ENCODE measurements at regions not wholly inside any gene's neighbourhood (a gene's known extent, or its start where the extent isn't known, plus 50 kb on each side); places are given as distances from the start of the nearest gene placed in this dataset.

GRCh38 chr9:30846651-30847050, 1537.8 kb upstream of the ACO1 start:
- no peak overlapping the region for H4K8ac ChIP-seq (ENCODE audit: extremely low read depth, insufficient read depth, low read length)
- CTCF ChIA-PET (ENCODE audit: partially characterized antibody), result interaction anchor here (0.8 kb wide), 1 partner anchor 9 kb away, joined by 3 read pairs; no protein-coding TSS in a partner anchor
- no peaks in the 10 kb centered on the region for H3K79me1 ChIP-seq (ENCODE audit: low read depth, low read length)
- no peak overlapping the region for H3K27ac ChIP-seq (ENCODE audit: low read depth, low read length)
- no peak overlapping the region for H2AFZ ChIP-seq (ENCODE audit: low read length)
- FAIRE-seq, result no peak
- H3K9me3 ChIP-seq (ENCODE audit: insufficient read depth in 2 of 2, low read depth in 1 of 2, low read length in 1 of 2), result peaks cover 3% of the 10 kb centered on the region in 2 experiments
- H3K4ac ChIP-seq (replicated peaks; ENCODE audit: insufficient read length, low read depth, low read length), result no peak overlapping the region
- H3K14ac ChIP-seq (ENCODE audit: insufficient read length), result no peak overlapping the region
- H3K27me3 ChIP-seq (replicated peaks in 1 of 4; ENCODE audit: control insufficient read depth in 3 of 4, extremely low read depth in 1 of 4, insufficient read depth in 3 of 4, low read length in 3 of 4), result no peaks in the 10 kb centered on the region
- H4K91ac ChIP-seq (replicated peaks; ENCODE audit: insufficient read length, low read length), result no peak overlapping the region
- H3K4me2 ChIP-seq (ENCODE audit: insufficient read depth in 1 of 2, low read depth in 2 of 2, low read length in 2 of 2), result no peak overlapping the region
- no peak overlapping the region for H3K4me3 ChIP-seq (ENCODE audit: extremely low read depth in 1 of 4, insufficient read depth in 2 of 4, low read depth in 3 of 4, low read length in 4 of 4)
- no peak overlapping the region for H3K18ac ChIP-seq (ENCODE audit: extremely low read depth, low read length)
- H2BK5ac ChIP-seq (ENCODE audit: low read depth, low read length), result no peak overlapping the region
- no peak for DNase-seq (ENCODE audit: low read depth in 1 of 2, low spot score in 2 of 2)
- no peak for TF ChIP-seq BACH1 (IDR thresholded peaks at IDR 0.05; ENCODE audit: low read length)
- no peak for TF ChIP-seq POLR2A (IDR thresholded peaks at IDR 0.05; ENCODE audit: control extremely low read depth in 1 of 2, low read depth in 2 of 2, low read length in 2 of 2)
- no peak for TF ChIP-seq RBBP5 (IDR thresholded peaks at IDR 0.05; ENCODE audit: borderline replicate concordance, low read depth, low read length)
- TF ChIP-seq GABPA (IDR thresholded peaks at IDR 0.05; ENCODE audit: borderline replicate concordance, insufficient read depth, low read length), result no peak
- POLR2A ChIA-PET (ENCODE audit: partially characterized antibody), result no interaction called here
- H3K4me1 ChIP-seq (replicated peaks in 1 of 4; ENCODE audit: control insufficient read depth in 3 of 4, insufficient read depth in 4 of 4, low read length in 3 of 4), result no peaks in the 10 kb centered on the region
- H2BK20ac ChIP-seq (ENCODE audit: low read length), result no peak overlapping the region
- 96% methylated on average over 3 of the region's 3 CpGs; no CpG with 5 or more reads in 1 of the 2 experiments for WGBS, 2 experiments (ENCODE audit: extremely low coverage in 1 of 2, insufficient coverage in 1 of 2, insufficient read length in 1 of 2, insufficient replicate concordance in 2 of 2, low coverage in 1 of 2, low lambda C conversion rate in 2 of 2, missing lambda C conversion rate in 1 of 2)
- no peaks in the 10 kb centered on the region for H3K79me2 ChIP-seq (ENCODE audit: control insufficient read depth in 1 of 2, insufficient read depth in 2 of 2, low read length in 2 of 2)
- H3K23me2 ChIP-seq (ENCODE audit: low read depth, low read length), result no peaks in the 10 kb centered on the region
- no peak overlapping the region for H2BK120ac ChIP-seq (replicated peaks; ENCODE audit: low read depth, low read length)
- H3K23ac ChIP-seq (ENCODE audit: insufficient read length), result no peak overlapping the region
- no peak overlapping the region for H2BK15ac ChIP-seq (ENCODE audit: low read length)
- H3K9ac ChIP-seq (replicated peaks in 1 of 4; ENCODE audit: extremely low read depth in 1 of 4, low read depth in 3 of 4, low read length in 3 of 4), result no peak overlapping the region
- H2BK12ac ChIP-seq (ENCODE audit: low read depth, low read length), result no peak overlapping the region
- no peak overlapping the region for H4K5ac ChIP-seq (ENCODE audit: insufficient read length, low read depth, low read length)
- H2AK5ac ChIP-seq (ENCODE audit: low read depth, low read length), result no peak overlapping the region
- H3K56ac ChIP-seq (replicated peaks; ENCODE audit: insufficient read length, low read depth, low read length), result no peak overlapping the region
- H3K36me3 ChIP-seq (ENCODE audit: control insufficient read depth in 2 of 4, insufficient read depth in 4 of 4, low read length in 3 of 4), result no peaks in the 10 kb centered on the region; a peak in 1 of 8 replicates
- H4K20me1 ChIP-seq (replicated peaks in 1 of 2; ENCODE audit: control insufficient read depth in 1 of 2, insufficient read depth in 2 of 2, low read length in 2 of 2), result no peaks in the 10 kb centered on the region
